Erythroblast (primary cell): ENCODE measurements at regions not wholly inside any gene's neighbourhood (a gene's known extent, or its start where the extent isn't known, plus 50 kb on each side); places are given as distances from the start of the nearest gene placed in this dataset.

Experiments used
- DNase-seq, 2 experiments: peaks; one replicate each; lab custom pipeline; 2025; lab: John Stamatoyannopoulos, UW
- GATA1 ChIP-seq: IDR thresholded peaks from 2 replicates; pipeline ENCODE4 v1.6.1; 2011; ENCODE audit warnings: low read depth, mild to moderate bottlenecking, control low read depth, low read length, moderate library complexity
- POLR2A ChIP-seq: IDR thresholded peaks from 2 replicates; pipeline ENCODE4 v1.6.1; 2011; ENCODE audit warnings: mild to moderate bottlenecking, low read length

DNA sequence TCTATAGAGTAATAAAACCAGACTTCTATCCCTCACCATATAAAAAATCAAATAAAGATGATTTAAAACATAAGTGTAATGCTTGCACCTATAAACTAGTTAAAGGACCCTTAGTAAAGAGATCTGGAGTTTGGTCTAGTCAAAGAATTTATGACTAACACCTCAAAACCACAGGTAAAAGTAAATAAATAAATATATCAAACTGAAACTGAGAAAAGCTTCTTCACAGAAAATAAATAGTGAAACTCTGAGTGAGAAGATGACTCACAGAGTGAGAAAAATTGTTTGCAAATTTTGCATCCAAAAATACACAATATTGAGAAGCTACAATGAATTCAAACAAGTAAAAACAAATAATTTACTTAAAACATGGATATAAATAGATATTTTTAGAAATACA, 387.8 kb downstream of the KDM5D start:
- no peak for DNase-seq
- TF ChIP-seq POLR2A (no peak), GATA1 (no peak)

GRCh38 chrY:19354857-19355173, 389.7 kb downstream of the KDM5D start:
- no peak for DNase-seq
- TF ChIP-seq GATA1 (no peak), POLR2A (no peak)

DNA sequence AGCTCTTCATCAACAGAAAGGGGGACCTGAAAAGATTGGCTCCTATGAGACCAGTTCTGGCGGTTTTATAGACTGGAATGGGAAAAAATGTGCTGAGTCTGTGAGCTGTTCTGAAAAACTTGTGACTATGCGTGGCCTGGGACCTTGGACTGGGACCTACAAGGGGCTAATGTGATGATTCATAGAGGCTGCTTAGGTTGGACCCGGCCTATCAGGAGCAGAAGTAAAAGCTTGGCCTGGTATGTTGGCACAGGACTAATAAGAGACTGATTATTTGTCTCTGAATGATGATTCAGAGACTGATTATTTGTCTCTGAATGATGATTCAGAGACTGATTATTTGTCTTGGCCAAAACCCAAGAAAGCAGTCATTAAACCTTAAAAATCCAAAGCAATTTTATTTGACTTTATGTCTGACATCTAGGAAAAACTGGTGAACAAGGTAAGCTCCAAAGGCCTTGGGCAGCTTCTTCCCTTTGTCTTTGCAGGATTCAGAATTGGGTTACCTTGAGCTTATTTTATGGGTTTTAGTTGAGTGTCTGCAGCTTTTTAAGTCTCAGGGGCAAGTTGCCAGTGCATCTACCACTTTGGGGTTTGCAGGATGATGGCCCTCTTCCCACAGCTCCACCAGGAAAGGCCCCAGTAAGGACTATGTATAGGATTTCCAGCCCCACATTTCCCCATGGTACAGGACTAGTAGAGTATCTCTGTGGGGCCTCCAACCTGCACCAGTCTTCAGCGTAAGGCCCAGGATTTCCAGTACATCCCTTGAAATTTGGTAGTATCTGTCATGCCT, 390.3 kb downstream of the KDM5D start:
- TF ChIP-seq POLR2A (no peak), GATA1 (no peak)
- DNase-seq, result no peak

- DNase-seq, result no peak
- TF ChIP-seq GATA1 (no peak), POLR2A (no peak)
Observed at GRCh38 chrY:19351616-19352015, 392.9 kb downstream of the KDM5D start.

DNA sequence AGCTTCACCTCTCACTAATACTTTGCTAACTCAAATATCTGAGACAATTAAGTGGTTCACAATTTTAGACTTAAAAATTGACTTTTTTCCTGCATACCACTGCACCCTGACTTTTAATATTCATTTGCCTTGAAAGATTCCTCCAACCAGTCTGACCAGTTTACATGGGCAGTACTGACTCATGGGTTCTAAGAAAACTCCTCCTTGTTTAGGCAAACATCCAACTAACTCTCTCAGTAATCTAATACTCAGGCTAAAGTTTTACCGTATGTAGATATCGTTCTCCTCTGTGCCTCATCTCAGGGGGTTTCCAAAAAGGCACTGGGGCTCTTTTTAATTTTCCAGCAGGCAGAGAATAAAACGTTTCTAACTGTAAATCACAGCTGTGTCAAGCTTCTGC, 422.8 kb downstream of the KDM5D start:
- no peak for DNase-seq
- TF ChIP-seq GATA1, result no peak
- TF ChIP-seq POLR2A, result no peak

DNA sequence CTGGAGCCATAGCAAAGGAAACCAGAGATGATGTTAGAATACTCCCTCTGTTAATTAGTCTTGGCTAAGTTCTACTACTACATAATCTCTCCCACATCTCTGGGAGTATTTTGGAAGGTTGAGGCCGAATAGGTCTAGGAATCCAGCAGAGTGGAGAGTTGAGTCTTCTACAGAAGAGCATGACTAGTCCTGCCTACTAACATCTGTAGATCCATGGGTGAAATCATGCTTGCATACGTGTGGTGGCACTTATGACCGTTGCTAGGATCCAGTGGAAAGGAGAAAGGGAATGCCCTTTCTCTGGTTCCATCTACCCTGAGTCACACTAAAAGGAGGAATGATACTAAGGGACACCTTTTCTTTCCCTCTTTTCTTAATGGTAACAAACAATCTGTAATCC, 425.4 kb downstream of the KDM5D start:
- no peak for DNase-seq
- TF ChIP-seq GATA1, result no peak
- TF ChIP-seq POLR2A, result no peak

GRCh38 chrY:19317271-19317987, 427.1 kb downstream of the KDM5D start:
- TF ChIP-seq GATA1, result no peak
- TF ChIP-seq POLR2A, result no peak
- no peak for DNase-seq

GRCh38 chrY:19307627-19308026, 436.9 kb downstream of the KDM5D start:
- TF ChIP-seq GATA1, result no peak
- no peak for TF ChIP-seq POLR2A
- DNase-seq, result no peak

DNA sequence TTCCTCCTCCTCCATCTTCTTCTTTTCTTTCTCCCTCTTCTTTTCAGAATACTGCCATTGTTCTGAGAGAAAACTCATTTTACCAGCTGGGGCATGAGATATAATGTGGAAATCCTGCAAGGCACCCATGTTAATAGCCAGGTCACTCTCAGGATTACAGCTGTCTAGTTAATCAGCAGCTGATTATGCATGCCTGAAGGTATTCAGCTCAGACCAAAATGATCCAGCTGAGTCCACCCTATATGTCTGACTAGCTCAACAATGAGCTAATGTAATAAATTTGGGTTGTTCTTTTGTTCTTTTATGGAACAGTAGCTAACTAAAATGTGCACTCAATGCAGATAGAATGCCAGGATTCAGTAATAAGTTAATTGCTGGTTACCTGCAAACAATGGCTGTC, 441.4 kb downstream of the KDM5D start:
- no peak for DNase-seq
- TF ChIP-seq GATA1 (no peak), POLR2A (no peak)

DNA sequence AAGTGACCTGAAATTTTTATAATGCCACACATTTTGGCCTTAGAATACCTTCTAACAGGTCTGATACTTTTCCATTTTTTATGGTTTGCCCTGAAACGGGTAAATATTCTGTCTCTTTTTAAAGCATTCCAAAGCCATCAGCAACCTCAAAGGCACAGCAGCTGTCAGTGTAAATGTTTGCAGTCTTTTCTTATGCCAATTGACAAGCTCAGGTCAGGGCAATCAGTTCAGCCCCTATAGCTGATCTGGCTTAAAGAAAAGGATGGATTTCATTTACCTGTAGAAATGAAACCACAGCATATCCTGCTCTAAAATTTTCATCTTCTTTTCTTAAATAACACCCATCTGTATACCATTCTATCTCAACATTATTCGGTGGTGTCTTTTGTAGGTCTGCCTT, 453.6 kb downstream of the KDM5D start:
- no peak for TF ChIP-seq GATA1
- no peak for TF ChIP-seq POLR2A

DNA sequence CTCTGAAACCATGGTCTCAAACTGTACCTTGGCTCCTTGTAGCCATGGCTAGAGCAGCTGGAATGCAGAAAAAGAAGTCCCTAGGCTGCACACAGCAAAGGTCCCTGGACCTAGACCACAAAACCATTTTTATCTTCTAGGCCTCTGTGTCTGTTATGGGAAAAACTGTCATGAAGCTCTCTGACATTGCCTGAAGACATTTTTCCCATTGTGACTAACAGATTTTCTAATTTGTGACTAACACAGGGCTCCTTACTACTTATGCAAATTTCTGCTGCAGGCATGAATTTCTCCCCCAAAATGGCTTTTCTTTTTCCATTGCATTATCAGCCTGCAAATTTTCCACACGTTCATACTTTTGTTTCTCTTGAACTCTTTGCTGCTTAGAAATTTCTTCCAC, 470.4 kb downstream of the KDM5D start:
- no peak for TF ChIP-seq GATA1
- TF ChIP-seq POLR2A, result no peak
- DNase-seq, result no peak

More for the DNA sequence above, 453.6 kb downstream of the KDM5D start:
- DNase-seq, result no peak

GRCh38 chrY:19268331-19268730, 476.2 kb downstream of the KDM5D start:
- no peak for DNase-seq
- TF ChIP-seq POLR2A, result no peak
- TF ChIP-seq GATA1, result no peak

GRCh38 chrY:19265404-19265803, 479.1 kb downstream of the KDM5D start:
- TF ChIP-seq POLR2A, result no peak
- no peak for TF ChIP-seq GATA1
- DNase-seq, result no peak

DNA sequence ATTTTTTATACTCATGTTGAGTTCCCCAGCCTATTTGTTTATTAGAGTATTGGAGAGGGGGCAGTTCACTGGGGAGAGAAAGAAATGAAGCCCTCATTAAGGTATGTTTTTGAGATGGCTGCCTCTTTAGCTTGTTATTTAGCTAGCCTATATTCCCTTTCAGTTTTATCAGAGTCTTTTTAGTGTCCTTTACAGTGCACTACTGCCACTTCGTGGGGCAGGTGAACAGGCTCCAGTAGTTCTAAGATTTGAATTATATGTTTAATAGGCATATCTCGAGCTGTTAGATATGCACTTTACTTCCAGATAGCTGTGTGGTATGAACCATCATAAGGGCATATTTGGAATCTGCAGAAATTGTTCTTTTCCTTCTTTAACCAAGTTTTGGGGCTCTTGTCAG, 482.2 kb downstream of the KDM5D start:
- no peak for DNase-seq
- no peak for TF ChIP-seq GATA1
- no peak for TF ChIP-seq POLR2A

- DNase-seq, result no peak
- TF ChIP-seq GATA1 (no peak), POLR2A (no peak)
Observed at GRCh38 chrY:19232276-19232994, 458.9 kb upstream of the HSFY2 start.
